ENCODE measurements at regions not wholly inside any gene's neighbourhood (a gene's known extent, or its start where the extent isn't known, plus 50 kb on each side); places are given as distances from the start of the nearest gene placed in this dataset.

DNA sequence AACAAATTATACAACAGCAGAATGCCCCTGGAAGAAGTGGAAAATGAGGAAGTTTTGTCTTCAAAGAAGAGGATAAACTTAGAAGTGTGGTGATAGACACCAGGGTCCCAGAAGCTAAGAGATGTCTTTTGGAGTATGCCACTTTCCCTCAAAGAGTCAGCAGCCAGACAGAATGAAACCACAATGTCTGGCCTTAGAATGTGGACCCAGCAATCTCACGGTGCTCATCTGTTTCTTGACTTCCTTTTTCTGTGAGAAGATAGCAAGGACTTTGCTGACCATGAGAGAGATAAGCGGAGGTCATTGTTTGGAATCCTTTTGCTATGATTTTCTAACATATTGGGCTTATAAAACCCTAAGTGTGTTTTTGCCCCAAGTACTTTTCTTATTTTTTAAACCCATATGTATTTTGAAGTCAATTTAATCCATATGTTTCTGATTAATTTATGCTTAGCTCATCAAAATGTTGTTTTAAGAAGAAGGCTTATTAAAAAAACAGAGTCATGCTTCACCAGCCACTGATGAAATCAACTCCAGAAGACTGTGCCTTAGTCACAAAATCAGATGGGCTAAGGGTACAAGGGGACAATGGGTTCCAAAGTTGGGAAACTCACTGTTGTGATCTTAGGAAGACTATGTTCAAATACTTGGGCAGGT lies 451.2 kb upstream of the JAG1 start:
- intact Hi-C loops (cut with DNase I) = no loop called here
- ATAC-seq (no peak), DNase-seq (ENCODE audit: low spot score) (no peak)

DNA sequence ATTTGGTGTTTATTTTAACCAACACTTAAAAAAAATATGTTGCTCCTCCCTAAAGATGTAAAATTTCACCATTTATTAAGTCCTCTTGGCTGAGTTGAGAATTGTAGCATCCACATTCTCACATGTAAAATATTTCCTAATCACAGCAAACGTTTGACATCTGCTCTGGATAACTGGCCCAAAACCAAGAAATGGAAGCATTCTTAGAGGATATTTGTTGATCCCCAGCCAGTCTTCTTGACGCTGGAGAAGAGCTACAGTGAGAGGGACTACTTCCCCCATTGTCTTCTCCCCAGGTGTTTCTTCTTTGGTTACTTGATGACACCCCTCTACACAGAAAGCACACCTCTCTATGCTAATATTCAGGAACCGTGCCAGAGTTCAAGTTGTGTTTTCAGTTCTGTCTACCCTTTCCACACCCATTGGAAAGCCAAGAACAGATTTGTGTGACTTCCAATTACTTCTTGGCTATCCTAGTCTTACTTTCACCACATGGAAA lies 454.5 kb upstream of the JAG1 start:
- peak; percentile 87 for ATAC-seq
- DNase-seq (ENCODE audit: low spot score) = no peak

DNA sequence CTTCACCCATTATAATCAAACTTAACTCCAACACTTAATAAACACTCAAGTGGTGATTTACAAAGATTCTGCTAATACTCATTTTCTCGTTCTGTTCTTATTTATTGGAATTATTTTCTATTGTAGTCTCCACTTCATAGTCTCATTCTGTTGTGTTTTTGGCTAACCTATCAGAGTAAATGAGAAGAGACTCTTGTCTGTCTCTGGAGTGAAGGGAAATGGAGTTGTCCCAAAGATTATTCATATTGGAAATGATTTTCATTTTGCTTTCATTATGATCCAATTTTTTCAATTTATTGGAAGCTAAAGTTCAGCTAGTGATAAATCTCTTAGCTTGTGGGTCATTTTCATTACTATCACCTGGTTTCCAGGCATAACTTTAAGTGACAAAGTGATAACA lies 454.9 kb upstream of the JAG1 start:
- intact Hi-C loops (cut with DNase I) = no loop called here
- ATAC-seq = peak; percentile 30
- no peak for DNase-seq (ENCODE audit: low spot score)

More for the DNA sequence above, 454.5 kb upstream of the JAG1 start:
- intact Hi-C loops (cut with DNase I) = no loop called here

DNA sequence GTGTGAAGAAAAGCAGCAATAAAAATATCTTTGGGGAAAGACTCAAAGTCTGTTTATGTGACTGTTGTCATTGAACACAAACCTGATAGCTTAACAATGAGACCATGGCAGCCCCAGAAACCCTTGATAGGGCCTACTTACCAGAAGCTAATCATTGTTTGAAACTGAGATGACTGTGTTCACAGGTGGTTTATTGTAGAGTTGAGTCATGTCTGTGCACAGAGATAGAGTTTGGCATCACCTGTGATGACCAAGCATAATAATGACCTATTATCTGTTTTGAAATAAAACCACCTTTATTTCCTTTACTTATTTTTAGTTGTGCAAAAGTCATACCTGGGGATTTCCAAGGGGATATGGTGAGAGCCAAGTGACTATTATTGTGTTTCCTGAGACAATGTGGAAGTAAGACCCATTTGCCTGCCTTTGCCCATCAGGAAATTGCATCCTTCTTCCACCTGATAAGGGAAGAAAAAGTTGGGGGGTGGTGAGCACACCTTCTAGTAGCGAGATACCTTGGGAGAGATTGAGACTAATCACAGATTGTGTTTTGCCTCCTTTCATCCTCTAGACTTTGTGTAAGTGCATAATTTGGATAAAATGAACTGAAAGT lies 456.9 kb upstream of the JAG1 start:
- intact Hi-C loops (cut with DNase I) = no loop called here
- ATAC-seq (no peak), DNase-seq (ENCODE audit: low spot score) (no peak)

DNA sequence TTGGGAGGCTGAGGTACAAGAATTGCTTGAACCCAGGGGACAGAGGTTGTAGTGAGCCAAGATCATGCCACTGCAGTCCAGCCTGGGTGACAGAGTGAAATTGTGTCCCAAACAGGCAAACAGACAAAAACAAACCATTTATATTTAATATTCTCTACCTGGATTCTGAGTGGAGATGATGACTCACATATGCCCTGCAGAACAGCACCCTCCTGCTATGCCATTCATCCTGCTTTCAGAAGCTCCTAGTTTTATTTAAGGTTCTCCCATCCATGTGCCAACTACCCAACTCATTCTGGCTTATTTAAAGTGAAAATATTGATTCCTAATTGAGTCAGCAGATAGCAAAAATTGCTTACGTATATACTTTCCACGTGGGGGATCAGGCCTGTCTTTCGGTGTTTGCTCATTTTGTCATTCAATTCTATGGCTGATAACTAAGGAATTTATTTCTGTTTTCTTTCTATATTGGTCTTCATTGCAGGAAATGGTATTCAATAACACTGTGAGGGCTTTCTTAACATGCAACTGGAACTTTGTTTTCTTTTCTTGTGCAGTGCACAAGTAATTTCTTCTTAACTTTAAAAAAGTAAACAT lies 459.1 kb upstream of the JAG1 start:
- intact Hi-C loops (cut with DNase I) = no loop called here
- DNase-seq (ENCODE audit: low spot score) (no peak), ATAC-seq (no peak)

DNA sequence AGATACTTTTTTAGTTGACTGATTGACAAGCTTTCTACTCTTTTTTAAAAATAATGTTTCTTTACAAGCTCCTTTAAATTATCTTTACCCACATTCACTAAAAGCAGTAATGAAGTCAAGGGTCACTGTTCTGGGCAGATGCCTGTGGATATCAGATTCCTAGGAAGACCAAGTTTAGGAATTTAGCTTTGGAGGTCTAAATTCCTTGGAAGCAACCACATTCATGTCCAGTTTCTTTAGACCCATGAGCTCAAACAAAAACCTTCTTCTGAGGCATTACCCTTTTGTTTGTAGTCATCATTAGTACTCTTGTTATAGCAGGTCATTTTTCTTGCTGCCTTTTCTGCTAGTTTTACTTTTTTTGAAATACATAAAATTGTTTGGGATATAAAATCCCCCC lies 462.9 kb upstream of the JAG1 start:
- intact Hi-C loops (cut with DNase I) = no loop called here
- DNase-seq (ENCODE audit: low spot score) (no peak), ATAC-seq (no peak)

DNA sequence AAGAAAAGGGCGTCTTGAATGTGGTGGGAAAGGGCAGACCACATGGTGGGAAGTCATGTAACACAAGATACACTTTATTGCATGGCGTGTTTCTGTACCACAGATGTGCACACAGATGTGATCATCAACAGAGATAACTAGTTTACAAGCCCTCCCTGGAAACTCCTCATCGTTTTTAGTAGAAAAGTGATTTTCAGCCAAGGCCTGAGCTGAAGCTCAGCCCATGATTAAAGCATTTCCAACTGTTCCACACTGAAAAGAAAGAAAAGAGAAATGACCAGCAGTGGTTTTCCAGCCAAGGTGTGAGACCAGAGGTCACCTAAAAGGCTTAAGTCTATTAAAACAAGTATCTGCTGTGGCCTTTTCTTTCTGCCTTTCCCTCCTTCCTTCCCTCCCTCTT lies 463.9 kb upstream of the JAG1 start:
- intact Hi-C loops (cut with DNase I) = no loop called here
- ATAC-seq (no peak), DNase-seq (ENCODE audit: low spot score) (no peak)

DNA sequence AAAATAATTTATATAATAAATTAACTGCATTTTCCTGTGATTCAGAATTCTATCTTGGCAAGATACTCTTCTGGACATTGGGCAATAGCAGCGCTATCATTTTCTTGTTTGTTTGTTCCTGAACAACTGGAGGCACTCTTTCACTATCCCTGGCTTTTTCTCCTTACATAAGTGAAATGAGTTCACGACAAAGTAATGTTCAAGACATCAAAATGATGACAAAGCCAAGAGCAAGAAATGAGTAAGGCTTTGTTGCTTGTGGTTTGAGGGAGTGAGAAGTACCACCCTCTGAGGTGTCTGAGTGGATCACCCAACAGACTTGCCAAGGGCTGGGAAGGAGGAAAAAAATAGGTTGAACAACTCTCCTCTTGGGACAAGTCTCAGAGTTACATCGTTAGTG lies 466.6 kb upstream of the JAG1 start:
- DNase-seq (ENCODE audit: low spot score) (no peak), ATAC-seq (peak; percentile 26)
- intact Hi-C loops (cut with DNase I) = no loop called here

DNA sequence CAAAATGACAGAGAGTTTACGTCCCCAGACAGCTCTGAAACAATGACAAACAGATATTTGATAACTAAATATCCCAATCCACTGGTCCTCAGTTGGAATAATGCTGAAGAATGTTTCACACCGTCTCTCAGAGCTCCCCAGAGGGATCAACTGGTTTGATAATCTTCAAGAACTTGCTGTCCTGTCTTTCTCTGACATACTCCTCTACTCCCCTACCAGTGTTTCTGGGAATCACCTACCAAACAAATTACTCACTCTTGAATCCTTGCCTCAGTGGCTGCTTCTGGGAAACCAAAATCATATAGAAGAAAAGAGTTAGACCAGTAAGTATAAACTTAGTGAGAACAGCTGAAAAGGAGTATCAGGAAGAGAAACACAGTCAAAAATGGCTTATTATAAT lies 469.7 kb upstream of the JAG1 start:
- DNase-seq (ENCODE audit: low spot score) (no peak), ATAC-seq (no peak)
- intact Hi-C loops (cut with DNase I) = no loop called here

DNA sequence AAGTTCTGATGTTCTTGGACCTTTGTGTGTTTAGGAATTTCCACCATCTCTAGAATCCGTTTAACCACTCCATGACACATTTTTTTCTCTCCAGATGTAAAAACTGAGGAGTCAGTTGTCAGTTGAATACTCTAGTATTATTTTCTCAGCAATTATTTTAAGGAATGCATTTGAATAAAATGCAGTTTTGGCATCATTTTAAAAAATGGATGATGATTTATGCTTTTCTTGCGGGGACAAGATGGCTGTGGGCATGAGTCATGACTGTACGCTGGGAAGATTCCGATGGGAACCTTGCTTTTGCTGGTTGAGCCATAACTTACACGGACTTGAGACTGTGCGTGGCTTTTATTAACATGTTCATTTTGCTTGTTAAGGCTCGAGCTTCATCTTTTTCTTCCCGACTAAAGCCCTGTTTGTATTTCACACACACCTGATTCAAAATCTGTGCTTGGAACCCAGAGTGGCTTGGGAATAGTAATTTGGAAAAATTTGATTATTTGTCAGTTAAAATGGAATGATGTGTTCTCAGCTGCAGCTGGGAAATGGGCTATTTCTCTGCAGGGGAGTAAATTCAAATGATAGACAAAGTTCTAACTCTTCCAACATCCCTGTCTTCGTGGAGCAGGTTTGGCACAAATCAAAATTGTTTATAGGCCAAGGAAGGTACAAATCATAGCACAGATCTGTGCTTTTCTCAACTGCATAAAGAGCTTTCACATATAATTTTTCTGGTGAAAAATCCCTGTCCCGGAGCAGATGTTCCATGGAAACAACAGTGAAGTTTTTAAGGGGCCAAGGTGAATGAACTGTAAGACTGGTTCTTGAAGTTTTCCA lies 470.5 kb upstream of the JAG1 start:
- ATAC-seq = peak; percentile 55
- DNase-seq (ENCODE audit: low spot score) = no peak
- intact Hi-C loops (cut with DNase I) = no loop called here

DNA sequence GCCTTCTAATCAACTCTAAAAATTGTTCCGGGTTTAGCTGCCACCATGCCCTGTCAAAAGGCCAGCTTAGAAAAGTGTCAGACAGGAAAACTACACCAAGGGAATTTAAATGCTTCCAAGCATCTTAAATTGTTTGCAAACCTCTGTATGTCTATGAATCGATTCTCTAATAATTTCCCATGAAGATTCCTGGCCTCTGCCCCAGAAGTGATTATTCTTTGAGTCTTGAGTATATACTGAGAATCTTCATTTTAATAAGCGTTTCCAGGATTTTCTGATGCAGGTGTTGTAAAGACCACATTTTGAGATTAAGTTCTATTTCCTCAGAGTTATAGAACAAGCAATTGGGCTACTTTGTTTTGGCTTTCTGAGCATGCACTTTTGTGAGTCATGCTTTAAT lies 471.8 kb upstream of the JAG1 start:
- DNase-seq (ENCODE audit: low spot score) (no peak), ATAC-seq (no peak)
- intact Hi-C loops (cut with DNase I) = loop anchor here (5.0 kb wide), 1 partner anchor 1323 kb away; no protein-coding TSS in a partner anchor

DNA sequence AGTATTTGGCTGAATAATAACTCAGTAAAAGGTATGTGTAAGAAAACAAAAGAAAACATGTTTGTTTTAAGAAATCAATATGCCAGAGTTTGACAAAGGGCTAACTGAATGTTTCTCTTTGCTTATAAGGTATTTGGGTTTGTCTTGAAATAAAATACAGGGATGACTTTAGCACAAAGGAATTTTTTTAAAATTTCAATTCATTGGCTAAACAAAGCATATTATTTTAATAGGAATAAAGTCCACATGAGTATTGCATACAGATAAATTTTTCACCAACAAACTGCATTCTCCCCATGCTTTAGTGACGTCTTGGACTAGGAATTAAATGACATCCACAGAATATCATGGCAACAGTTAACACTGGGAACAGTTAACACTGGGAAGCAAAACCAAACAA lies 480.0 kb upstream of the JAG1 start:
- no peak for ATAC-seq
- DNase-seq (ENCODE audit: low spot score) = no peak
- intact Hi-C loops (cut with DNase I) = no loop called here

DNA sequence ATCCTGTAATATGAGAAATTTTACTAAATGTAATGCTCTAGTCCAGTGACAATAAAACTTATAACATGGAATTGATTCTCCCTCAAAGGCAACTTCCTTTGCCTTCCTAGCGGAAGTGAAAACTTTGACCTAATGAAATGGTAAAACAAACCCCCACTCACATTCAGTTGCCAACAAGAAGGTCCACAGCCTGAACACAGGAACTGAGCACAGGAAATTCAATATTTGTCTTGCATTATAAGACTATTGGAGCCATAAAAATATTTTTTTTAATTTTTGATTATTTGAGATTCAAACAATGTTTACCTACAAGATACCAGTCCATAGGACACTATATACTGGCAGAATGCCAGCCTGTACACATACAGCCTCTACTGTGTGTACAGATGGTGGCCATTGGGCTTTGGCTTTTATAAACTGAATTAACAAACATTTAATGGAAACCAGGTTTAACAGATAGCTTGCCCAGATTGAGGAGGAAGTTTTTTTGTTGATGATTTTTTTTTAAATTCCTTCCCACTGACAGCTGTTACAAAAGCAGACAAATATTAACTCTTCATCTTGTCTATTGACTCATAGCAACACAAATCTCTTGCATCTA lies 481.5 kb upstream of the JAG1 start:
- intact Hi-C loops (cut with DNase I) = no loop called here
- ATAC-seq = no peak
- no peak for DNase-seq (ENCODE audit: low spot score)

DNA sequence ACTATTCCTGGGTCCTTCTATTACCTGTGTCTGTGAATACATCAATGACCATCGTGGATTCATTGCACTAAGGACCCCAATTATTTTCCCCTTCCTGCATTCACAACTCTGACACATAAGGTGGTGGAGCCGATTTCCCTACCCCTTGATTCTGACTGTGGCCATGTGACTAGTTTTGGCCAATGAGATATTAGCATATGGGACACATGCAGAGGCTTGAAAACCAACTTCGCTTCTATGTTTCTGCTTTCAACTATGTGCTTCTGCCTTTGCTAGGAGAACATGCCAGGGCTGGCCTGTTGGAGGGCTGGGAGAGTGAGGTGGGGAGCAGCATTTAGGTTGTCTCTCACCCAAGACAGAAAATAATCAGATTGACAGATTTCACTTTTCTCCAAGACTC lies 483.1 kb upstream of the JAG1 start:
- DNase-seq (ENCODE audit: low spot score) (no peak), ATAC-seq (no peak)
- intact Hi-C loops (cut with DNase I) = no loop called here

DNA sequence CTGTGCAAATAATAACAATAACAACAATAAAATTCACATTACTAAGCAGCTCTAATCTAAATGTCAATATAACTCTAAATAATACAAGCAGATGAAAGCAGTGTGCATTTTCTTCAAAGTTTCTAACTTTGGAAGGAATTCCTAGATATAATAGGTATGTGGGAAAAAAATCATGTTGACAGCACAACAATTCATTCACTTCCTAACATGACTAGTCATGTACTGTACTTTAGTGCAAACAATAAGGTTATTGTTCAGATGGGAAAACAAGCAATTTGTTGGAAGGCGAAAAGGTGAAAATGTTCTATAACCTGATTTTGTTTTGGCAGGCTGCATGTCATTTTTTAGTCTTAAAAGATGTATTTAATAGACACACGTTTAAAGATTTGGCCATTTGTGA lies 484.3 kb upstream of the JAG1 start:
- no peak for DNase-seq (ENCODE audit: low spot score)
- intact Hi-C loops (cut with DNase I) = no loop called here
- no peak for ATAC-seq

DNA sequence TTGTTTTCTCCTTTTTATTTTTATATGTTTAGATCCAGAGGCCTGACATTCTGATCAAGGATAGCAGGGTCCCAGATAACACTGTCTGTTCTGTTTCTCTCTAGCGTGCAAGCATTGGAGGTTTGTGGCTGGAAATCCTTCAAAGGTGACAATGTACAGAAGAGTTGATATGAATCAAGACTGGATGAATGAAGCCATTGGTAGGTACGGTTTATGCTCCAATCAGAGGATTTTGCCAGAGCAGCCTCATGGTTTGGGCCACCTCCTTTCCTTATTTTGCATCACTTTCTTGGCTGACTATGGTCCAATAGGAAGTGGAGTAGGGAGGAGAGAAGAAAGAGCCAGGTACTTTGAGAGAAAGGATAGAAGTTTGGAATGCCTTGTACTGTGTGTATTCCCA lies 484.8 kb upstream of the JAG1 start:
- intact Hi-C loops (cut with DNase I) = no loop called here
- DNase-seq (ENCODE audit: low spot score) (no peak), ATAC-seq (no peak)

DNA sequence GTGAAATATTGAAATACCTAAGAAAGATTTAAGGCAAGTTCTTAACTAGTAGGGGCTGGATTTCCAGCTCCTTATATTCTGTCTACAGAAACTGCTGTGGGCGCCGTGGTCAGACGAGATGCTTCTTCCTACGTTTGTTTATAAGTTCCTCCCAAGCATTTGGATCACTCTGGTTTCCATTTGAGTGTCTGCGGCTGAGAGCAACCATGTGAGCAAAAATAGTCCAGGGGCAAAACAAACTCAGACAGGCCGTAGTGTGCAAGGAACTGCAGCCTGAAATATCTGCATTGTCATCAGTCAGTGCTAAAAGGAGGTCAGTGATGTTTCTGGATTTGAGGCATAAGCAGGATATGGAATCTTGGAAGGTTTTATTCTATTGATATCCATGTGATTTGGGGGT lies 485.9 kb upstream of the JAG1 start:
- peak; percentile 78 for ATAC-seq
- DNase-seq (ENCODE audit: low spot score) = no peak
- intact Hi-C loops (cut with DNase I) = no loop called here

DNA sequence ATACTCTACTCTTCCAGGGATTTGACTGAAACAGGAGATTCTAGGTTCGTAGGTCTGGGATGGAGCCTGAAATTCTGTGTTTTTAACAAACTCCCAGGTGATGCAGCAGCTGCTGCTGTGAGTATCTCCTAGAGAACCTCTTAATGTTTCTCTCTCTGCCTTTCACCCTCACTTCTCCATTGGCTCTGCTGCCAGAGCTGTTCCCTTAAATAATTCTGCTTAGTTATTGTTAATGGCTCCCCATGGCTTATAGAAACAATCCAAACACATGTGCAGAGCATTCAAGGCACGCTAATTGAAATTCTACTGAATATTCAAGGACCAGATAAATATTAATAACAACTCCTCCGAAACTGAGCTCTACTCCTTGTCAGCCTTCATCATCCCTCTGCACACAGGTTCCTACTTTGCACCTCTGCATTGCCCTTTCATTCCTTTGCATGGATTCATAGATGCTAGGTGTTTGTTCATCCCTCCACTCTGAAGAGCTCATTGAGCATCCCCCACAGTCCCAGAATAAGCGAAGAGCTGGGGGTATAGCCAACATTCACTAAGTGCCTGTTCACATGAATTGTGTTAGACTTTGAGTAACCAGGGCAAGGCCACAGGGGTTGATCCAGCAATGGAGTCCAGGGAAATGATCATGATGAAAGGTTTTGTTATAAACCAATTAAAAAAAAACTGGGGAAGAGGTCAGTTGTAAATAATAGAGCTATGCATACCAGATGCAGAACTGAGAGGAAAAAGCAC lies 488.4 kb upstream of the JAG1 start:
- intact Hi-C loops (cut with DNase I) = no loop called here
- DNase-seq (ENCODE audit: low spot score) (no peak), ATAC-seq (no peak)

DNA sequence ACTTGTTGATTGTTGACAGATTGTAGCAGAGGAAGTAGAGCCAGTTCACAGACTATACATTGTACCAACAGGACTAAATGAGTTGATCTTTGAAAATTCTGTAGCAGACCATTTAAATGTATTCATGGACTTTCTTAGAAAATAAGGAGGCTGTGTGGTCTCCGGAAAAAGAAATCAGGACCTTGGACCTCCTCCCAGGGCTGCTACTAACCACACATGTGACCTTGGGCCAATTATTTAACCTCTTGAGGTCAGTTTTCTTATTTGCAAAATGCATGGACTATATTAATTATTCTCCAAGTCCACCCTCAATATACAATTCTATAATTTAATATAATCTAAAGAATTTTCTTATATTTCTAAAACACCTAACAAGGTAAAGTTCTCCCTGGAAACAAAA lies 492.0 kb upstream of the JAG1 start:
- intact Hi-C loops (cut with DNase I) = no loop called here
- no peak for DNase-seq (ENCODE audit: low spot score)
- ATAC-seq = no peak
